Caco-2 (cell line): ENCODE measurements at regions not wholly inside any gene's neighbourhood (a gene's known extent, or its start where the extent isn't known, plus 50 kb on each side); places are given as distances from the start of the nearest gene placed in this dataset.

Source experiments
- BruUV-seq: library from RNA; stranded (reverse); fragments of 400-500 nt; replicated peaks from 2 replicates; lab custom pipeline; 2021; lab: Mats Ljungman, UMichigan
- CTCF ChIA-PET: fragments of 300-600 bp; sonication (Branson Sonifier 250); formaldehyde crosslinking; loops from one replicate; lab custom pipeline; 2022; ENCODE audit warnings: antibody characterized with exemption; lab: Charles Lee
- POLR2A ChIA-PET: fragments of 300-600 bp; sonication (Branson Sonifier 250); formaldehyde crosslinking; loops from one replicate; lab custom pipeline; 2022; ENCODE audit warnings: antibody characterized with exemption; lab: Charles Lee
- DNase-seq, 2 experiments: peaks; one replicate each; pipeline versions ENCODE4 v3.0.0 to v3.0.0-alpha.2; 2020 to 2022
- H3K27me3 ChIP-seq: replicated peaks from 2 replicates; pipeline ENCODE4 v1.6.0; 2011; ENCODE audit warnings: low read length; ENCODE audit not compliant: control insufficient read depth, insufficient read depth
- H3K36me3 ChIP-seq: 2 replicates; pipeline ENCODE4 v1.5.1; 2011; ENCODE audit warnings: low read length; ENCODE audit not compliant: control insufficient read depth, insufficient read depth
- H3K4me1 ChIP-seq: fragments of 250-450 bp; sonication (Bioruptor Pico); 2 replicates; pipeline ENCODE4 v1.5.1; 2020; ENCODE audit warnings: mild to moderate bottlenecking
- H3K4me3 ChIP-seq: 2 replicates; pipeline ENCODE4 v1.5.1; 2011; ENCODE audit warnings: low read depth, mild to moderate bottlenecking, control low read depth, low read length
- H3K9me3 ChIP-seq: fragments of 250-450 bp; sonication (Bioruptor Pico); 2 replicates; pipeline ENCODE4 v1.5.1; 2020; ENCODE audit warnings: mild to moderate bottlenecking, moderate library complexity
- H3K27ac Mint-ChIP-seq: one replicate; pipeline ENCODE4 v1.8.0; 2022; ENCODE audit warnings: mixed read lengths; ENCODE audit not compliant: unreplicated experiment
- H3K27me3 Mint-ChIP-seq: one replicate; pipeline ENCODE4 v1.8.0; 2022; ENCODE audit warnings: mixed read lengths; ENCODE audit not compliant: insufficient read depth, unreplicated experiment
- H3K36me3 Mint-ChIP-seq: one replicate; pipeline ENCODE4 v1.8.0; 2022; ENCODE audit warnings: mild to moderate bottlenecking, mixed read lengths; ENCODE audit not compliant: insufficient read depth, unreplicated experiment
- H3K4me1 Mint-ChIP-seq: one replicate; pipeline ENCODE4 v1.8.0; 2022; ENCODE audit warnings: low read depth, mixed read lengths; ENCODE audit not compliant: unreplicated experiment
- H3K4me3 Mint-ChIP-seq: one replicate; pipeline ENCODE4 v1.8.0; 2022; ENCODE audit warnings: mild to moderate bottlenecking, moderate library complexity, mixed read lengths; ENCODE audit not compliant: unreplicated experiment
- H3K9me3 Mint-ChIP-seq: one replicate; pipeline ENCODE4 v1.8.0; 2022; ENCODE audit warnings: mixed read lengths; ENCODE audit not compliant: unreplicated experiment
- CTCF ChIP-seq, 2 experiments: fragments of 200-600 bp in 1 of 2; IDR thresholded peaks; 1 replicate in 1 of 2; 2 replicates in 1 of 2; pipeline versions ENCODE4 v1.5.1 to v1.8.0; 2011 to 2022; ENCODE audit warnings: antibody characterized with exemption in 1 of 2, control low read depth in 1 of 2, inconsistent platforms in 1 of 2, low read depth in 1 of 2, low read length in 1 of 2, mild to moderate bottlenecking in 1 of 2, moderate library complexity in 1 of 2; ENCODE audit not compliant: insufficient read depth in 1 of 2, severe bottlenecking in 1 of 2, unreplicated experiment in 1 of 2
- intact Hi-C: fragments of 100-400 bp; cut with micrococcal nuclease; formaldehyde crosslinking; loops from one replicate; pipeline ENCODE4 v1.10.0; 2022; ENCODE audit not compliant: unreplicated experiment

GRCh38 chr6:54491431-54491830 is 183.2 kb downstream of the TINAG start:
- no peak for TF ChIP-seq CTCF (IDR thresholded peaks at IDR 0.05; ENCODE audit: insufficient read depth in 1 of 2, low read depth in 1 of 2, low read length in 1 of 2, severe bottlenecking in 1 of 2, unreplicated experiment in 1 of 2)
- Mint-ChIP-seq H3K4me3 (no peak overlapping the region), H3K27ac (no peak overlapping the region), H3K36me3 (no peaks in the 10 kb centered on the region), H3K4me1 (peaks cover 12% of the 10 kb centered on the region), H3K27me3 (peaks cover 3% of the 10 kb centered on the region), H3K9me3 (peaks cover 39% of the 10 kb centered on the region)
- BruUV-seq: no TSS peak
- CTCF ChIA-PET: interaction anchor here (0.5 kb wide), 1 partner anchor 1747 kb away, joined by 3 read pairs; no protein-coding TSS in a partner anchor
- Histone ChIP-seq H3K4me3 (no peak overlapping the region), H3K9me3 (peaks cover 3% of the 10 kb centered on the region; the same call in 1 of the 2 replicates), H3K36me3 (no peaks in the 10 kb centered on the region), H3K27me3 (no peaks in the 10 kb centered on the region), H3K4me1 (peaks cover 13% of the 10 kb centered on the region)
- no peak for DNase-seq
- POLR2A ChIA-PET: no interaction called here
- intact Hi-C loops: no loop called here

- peaks cover 12% of the 10 kb centered on the region for H3K4me1 Mint-ChIP-seq
- H3K9me3 Mint-ChIP-seq: peaks cover 45% of the 10 kb centered on the region
- H3K36me3 Mint-ChIP-seq: no peaks in the 10 kb centered on the region
- H3K36me3 ChIP-seq: no peaks in the 10 kb centered on the region
- H3K27me3 Mint-ChIP-seq: no peaks in the 10 kb centered on the region
- no peak overlapping the region for H3K27ac Mint-ChIP-seq
- peaks cover 13% of the 10 kb centered on the region for H3K4me1 ChIP-seq
- no peak overlapping the region for H3K4me3 ChIP-seq
- CTCF ChIA-PET: no interaction called here
- H3K27me3 ChIP-seq: no peaks in the 10 kb centered on the region
- DNase-seq: no peak
- H3K4me3 Mint-ChIP-seq: no peak overlapping the region
- BruUV-seq: no TSS peak
- TF ChIP-seq CTCF (IDR thresholded peaks at IDR 0.05; ENCODE audit: insufficient read depth in 1 of 2, low read depth in 1 of 2, low read length in 1 of 2, severe bottlenecking in 1 of 2, unreplicated experiment in 1 of 2): no peak
- peaks cover 3% of the 10 kb centered on the region; the same call in 1 of the 2 replicates for H3K9me3 ChIP-seq
- intact Hi-C loops: no loop called here
- POLR2A ChIA-PET: no interaction called here
These were observed 184.9 kb downstream of the TINAG start for GRCh38 chr6:54493138-54493537.

- H3K27ac Mint-ChIP-seq: no peak overlapping the region
- H3K27me3 ChIP-seq: no peaks in the 10 kb centered on the region
- H3K4me1 ChIP-seq: no peaks in the 10 kb centered on the region
- H3K4me3 Mint-ChIP-seq: no peak overlapping the region
- peaks cover 8% of the 10 kb centered on the region for H3K9me3 Mint-ChIP-seq
- ChIA-PET CTCF (no interaction called here), POLR2A (no interaction called here)
- no peak for TF ChIP-seq CTCF (IDR thresholded peaks at IDR 0.05; ENCODE audit: insufficient read depth in 1 of 2, low read depth in 1 of 2, low read length in 1 of 2, severe bottlenecking in 1 of 2, unreplicated experiment in 1 of 2)
- H3K9me3 ChIP-seq: peaks cover 3% of the 10 kb centered on the region; the same call in 1 of the 2 replicates
- no peak overlapping the region for H3K4me3 ChIP-seq
- no peaks in the 10 kb centered on the region for H3K36me3 Mint-ChIP-seq
- no TSS peak for BruUV-seq
- no peaks in the 10 kb centered on the region for H3K36me3 ChIP-seq
- no peak for DNase-seq
- no peaks in the 10 kb centered on the region for H3K4me1 Mint-ChIP-seq
- intact Hi-C loops: no loop called here
- no peaks in the 10 kb centered on the region for H3K27me3 Mint-ChIP-seq
These were observed 194.9 kb downstream of the TINAG start for GRCh38 chr6:54503144-54503543.
